Spleen (tissue), 11 donors: ENCODE measurements at regions not wholly inside any gene's neighbourhood (a gene's known extent, or its start where the extent isn't known, plus 50 kb on each side); places are given as distances from the start of the nearest gene placed in this dataset.

Source experiments
- DNase-seq: peaks from one replicate; pipeline ENCODE4 v3.0.0-alpha.2; 2020
- H3K27ac ChIP-seq, 8 donors: fragments of 200-600 bp; sonication (generic) in 7 of 8; 1 replicate in 4 of 8; 2 replicates in 4 of 8; pipeline versions ENCODE4 v1.5.0 to v1.8.0; 2016 to 2021; ENCODE audit warnings: inconsistent platforms in 4 of 8, mild to moderate bottlenecking in 4 of 8, moderate library complexity in 1 of 8
- H3K27me3 ChIP-seq, 7 donors: fragments of 200-600 bp; sonication (generic) in 6 of 7; replicated peaks in 1 of 7; 1 replicate in 4 of 7; 2 replicates in 3 of 7; pipeline versions ENCODE4 v1.5.0 to v1.8.0; 2016 to 2021; ENCODE audit warnings: inconsistent platforms in 3 of 7, mild to moderate bottlenecking in 1 of 7
- H3K36me3 ChIP-seq, 6 donors: fragments of 200-600 bp; sonication (generic) in 5 of 6; 1 replicate in 4 of 6; 2 replicates in 2 of 6; pipeline versions ENCODE4 v1.5.0 to v1.8.0; 2016 to 2021; ENCODE audit warnings: inconsistent platforms in 2 of 6
- H3K4me1 ChIP-seq, 6 donors: fragments of 200-600 bp; sonication (generic) in 5 of 6; 1 replicate in 3 of 6; 2 replicates in 3 of 6; pipeline versions ENCODE4 v1.5.0 to v1.8.0; 2016 to 2021; ENCODE audit warnings: inconsistent platforms in 3 of 6
- H3K4me3 ChIP-seq, 8 donors: fragments of 200-600 bp; sonication (generic) in 7 of 8; 1 replicate in 4 of 8; 2 replicates in 4 of 8; pipeline versions ENCODE4 v1.5.0 to v1.8.0; 2016 to 2021; ENCODE audit warnings: inconsistent platforms in 4 of 8, mild to moderate bottlenecking in 4 of 8, moderate library complexity in 2 of 8
- H3K9me3 ChIP-seq, 8 donors: fragments of 200-600 bp; sonication (generic) in 7 of 8; 1 replicate in 4 of 8; 2 replicates in 4 of 8; pipeline versions ENCODE4 v1.5.0 to v1.8.0; 2016 to 2021; ENCODE audit warnings: inconsistent platforms in 4 of 8
- CTCF ChIP-seq, 11 experiments: fragments of 200-600 bp in 7 of 11; fragments of 450-650 bp in 4 of 11; sonication (generic) in 4 of 11; IDR thresholded peaks in 8 of 11; conservative IDR thresholded peaks in 3 of 11; 1 replicate in 7 of 11; 2 replicates in 4 of 11; pipeline versions ENCODE4 v1.4.0 to v1.8.0; 2016 to 2021; ENCODE audit warnings: antibody characterized with exemption in 11 of 11, inconsistent platforms in 4 of 11, mild to moderate bottlenecking in 1 of 11
- POLR2A ChIP-seq, 3 donors: fragments of 450-650 bp; IDR thresholded peaks; one replicate each; pipeline ENCODE4 v1.5.1; 2017; ENCODE audit warnings: antibody characterized with exemption in 3 of 3, mild to moderate bottlenecking in 1 of 3
- POLR2AphosphoS5 ChIP-seq, 3 donors: sonication (generic); formaldehyde crosslinking; IDR thresholded peaks; one replicate each; pipeline ENCODE4 v1.5.1; 2017; ENCODE audit warnings: antibody characterized with exemption in 3 of 3
- WGBS, 5 donors: extraction: QIAGEN DNeasy Blood & Tissue Kit in 3 of 5; methylation state at CpG; one replicate each; pipeline versions ENCODE4 v1.1.5 to v1.1.7; 2013 to 2018; 5-methylcytosine and 5-hydroxymethylcytosine counted together
- intact Hi-C: fragments of 100-400 bp; cut with DNase I; formaldehyde crosslinking; loops from one replicate; pipeline ENCODE4 v1.15.0; 2023; ENCODE audit warnings: low total_unique reads
- donor health status: healthy with polysubstance abuse.
- donor health status: DM: no; HTN: no; CAD: no; lungs with moderate emphysema.
- donor health status: DM: no; HTN: no; CAD: no.
- donor health status: Bipolar disorder and iron deficiency.
- donor health status: healthy.
- donor health status: DM: no; HTN: no; CAD: no.
- donor health status: DM: yes; HTN: yes; CAD: no.

GRCh38 chr20:51958099-51959065 is 156.1 kb upstream of the SALL4 start:
- Histone ChIP-seq H3K9me3 (no peaks in the 10 kb centered on the region), H3K36me3 (no peaks in the 10 kb centered on the region), H3K27ac (peak overlapping the region in 1 of 8 donors; percentile 48), H3K4me3 (no peak overlapping the region), H3K27me3 (peaks cover 0 to 13% (median 0%) of the 10 kb centered on the region in 7 donors), H3K4me1 (peaks cover 0 to 13% (median 2%) of the 10 kb centered on the region in 6 donors)
- TF ChIP-seq POLR2AphosphoS5 (IDR thresholded peaks at IDR 0.05): no peak
- TF ChIP-seq CTCF (IDR thresholded peaks at IDR 0.05 in 8 of 11, conservative IDR thresholded peaks at IDR 0.05 in 3 of 11): no peak
- no peak for TF ChIP-seq POLR2A (IDR thresholded peaks at IDR 0.05)
- no peak for DNase-seq
- intact Hi-C loops: no loop called here
- 34 to 38% (median 37%) methylated on average over 11 of the region's 11 CpGs for WGBS, 5 donors

- H3K9me3 ChIP-seq: no peaks in the 10 kb centered on the region
- H3K27ac ChIP-seq: no peak overlapping the region
- 90 to 100% (median 94%) methylated on average over 3 of the region's 3 CpGs for WGBS, 5 donors
- H3K27me3 ChIP-seq: peaks cover 0 to 8% (median 0%) of the 10 kb centered on the region in 7 donors
- intact Hi-C loops: no loop called here
- peaks cover 0 to 13% (median 2%) of the 10 kb centered on the region in 6 donors for H3K4me1 ChIP-seq
- H3K4me3 ChIP-seq: no peak overlapping the region
- no peaks in the 10 kb centered on the region for H3K36me3 ChIP-seq
- TF ChIP-seq CTCF (IDR thresholded peaks at IDR 0.05 in 8 of 11, conservative IDR thresholded peaks at IDR 0.05 in 3 of 11) (no peak), POLR2A (IDR thresholded peaks at IDR 0.05) (no peak)
- no peak for DNase-seq
Measured at GRCh38 chr20:51955756-51956155, 153.4 kb upstream of the SALL4 start.

GRCh38 chr20:51953731-51954340 is 151.5 kb upstream of the SALL4 start:
- no peaks in the 10 kb centered on the region for H3K9me3 ChIP-seq
- H3K4me3 ChIP-seq: no peak overlapping the region
- 80 to 88% (median 84%) methylated on average over 8 of the region's 8 CpGs for WGBS, 5 donors
- no peak for DNase-seq
- no peak for TF ChIP-seq CTCF (IDR thresholded peaks at IDR 0.05 in 8 of 11, conservative IDR thresholded peaks at IDR 0.05 in 3 of 11)
- no peak for TF ChIP-seq POLR2AphosphoS5 (IDR thresholded peaks at IDR 0.05)
- no peak for TF ChIP-seq POLR2A (IDR thresholded peaks at IDR 0.05)
- H3K4me1 ChIP-seq: peaks cover 0 to 6% (median 0%) of the 10 kb centered on the region in 6 donors
- no peak overlapping the region for H3K27ac ChIP-seq
- intact Hi-C loops: no loop called here
- H3K36me3 ChIP-seq: no peaks in the 10 kb centered on the region
- no peaks in the 10 kb centered on the region for H3K27me3 ChIP-seq

- intact Hi-C loops: no loop called here
- TF ChIP-seq CTCF (IDR thresholded peaks at IDR 0.05 in 8 of 11, conservative IDR thresholded peaks at IDR 0.05 in 3 of 11): no peak
- TF ChIP-seq POLR2A (IDR thresholded peaks at IDR 0.05): no peak
Measured at GRCh38 chr20:51950926-51951325, 148.6 kb upstream of the SALL4 start.

More at GRCh38 chr20:51950926-51951325, 148.6 kb upstream of the SALL4 start:
- Histone ChIP-seq H3K27me3 (no peaks in the 10 kb centered on the region), H3K36me3 (no peaks in the 10 kb centered on the region), H3K4me1 (no peaks in the 10 kb centered on the region), H3K4me3 (no peak overlapping the region), H3K27ac (no peak overlapping the region), H3K9me3 (no peaks in the 10 kb centered on the region)
- WGBS, 5 donors: 80 to 92% (median 82%) methylated on average over 4 of the region's 4 CpGs
- DNase-seq: no peak
